ENCODE measurements at regions not wholly inside any gene's neighbourhood (a gene's known extent, or its start where the extent isn't known, plus 50 kb on each side); places are given as distances from the start of the nearest gene placed in this dataset.

DNA sequence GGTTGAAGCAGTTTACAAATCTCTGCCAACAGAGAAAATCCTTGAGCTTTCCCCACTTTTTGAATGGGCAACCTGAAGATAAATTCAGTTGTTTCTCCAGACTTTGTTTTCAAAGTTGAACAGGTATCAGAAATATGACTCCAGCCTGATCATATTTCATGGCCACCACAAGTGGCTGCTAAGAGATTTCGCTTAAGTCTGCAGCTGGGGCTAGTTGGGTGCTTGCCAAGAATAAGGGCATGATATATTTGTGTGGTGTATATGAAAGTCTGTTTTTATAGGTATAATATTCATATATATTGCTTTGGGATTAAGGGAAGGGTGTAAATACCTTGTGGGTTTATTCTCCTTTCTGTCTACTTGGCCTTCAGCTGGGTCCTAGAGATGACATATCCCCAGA is 168.4 kb upstream of the GDNF start:
- no peak overlapping the region for H3K4me3 ChIP-seq (ENCODE audit: control insufficient read depth, low read depth, low read length)
- TF ChIP-seq, protein P1, sequence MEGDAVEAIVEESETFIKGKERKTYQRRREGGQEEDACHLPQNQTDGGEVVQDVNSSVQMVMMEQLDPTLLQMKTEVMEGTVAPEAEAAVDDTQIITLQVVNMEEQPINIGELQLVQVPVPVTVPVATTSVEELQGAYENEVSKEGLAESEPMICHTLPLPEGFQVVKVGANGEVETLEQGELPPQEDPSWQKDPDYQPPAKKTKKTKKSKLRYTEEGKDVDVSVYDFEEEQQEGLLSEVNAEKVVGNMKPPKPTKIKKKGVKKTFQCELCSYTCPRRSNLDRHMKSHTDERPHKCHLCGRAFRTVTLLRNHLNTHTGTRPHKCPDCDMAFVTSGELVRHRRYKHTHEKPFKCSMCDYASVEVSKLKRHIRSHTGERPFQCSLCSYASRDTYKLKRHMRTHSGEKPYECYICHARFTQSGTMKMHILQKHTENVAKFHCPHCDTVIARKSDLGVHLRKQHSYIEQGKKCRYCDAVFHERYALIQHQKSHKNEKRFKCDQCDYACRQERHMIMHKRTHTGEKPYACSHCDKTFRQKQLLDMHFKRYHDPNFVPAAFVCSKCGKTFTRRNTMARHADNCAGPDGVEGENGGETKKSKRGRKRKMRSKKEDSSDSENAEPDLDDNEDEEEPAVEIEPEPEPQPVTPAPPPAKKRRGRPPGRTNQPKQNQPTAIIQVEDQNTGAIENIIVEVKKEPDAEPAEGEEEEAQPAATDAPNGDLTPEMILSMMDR (IDR thresholded peaks at IDR 0.05; ENCODE audit: control insufficient read depth, insufficient read depth, low read depth, low read length, missing control alignments), result no peak
- DNase-seq (ENCODE audit: low read depth), result no peak

DNA sequence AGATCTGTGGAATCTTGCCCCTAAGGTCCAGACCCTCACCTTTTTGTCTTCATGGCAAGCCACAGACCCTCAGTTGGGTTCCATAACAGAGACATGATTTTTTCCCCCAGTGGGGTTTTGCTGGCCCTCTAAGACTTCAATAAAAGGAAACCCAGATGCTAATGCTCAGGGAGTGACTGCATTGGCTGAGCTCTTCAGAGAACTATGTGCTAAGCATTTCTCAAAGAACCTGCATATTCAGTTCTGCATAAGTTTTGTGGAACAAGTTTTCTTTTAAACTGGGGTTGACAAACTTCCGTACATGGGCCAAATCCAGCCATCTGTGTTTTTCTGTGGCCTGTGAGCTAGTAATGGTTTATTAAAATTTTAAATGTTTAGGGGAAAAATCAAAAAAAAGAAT is 159.8 kb upstream of the GDNF start:
- H3K4me3 ChIP-seq (ENCODE audit: control insufficient read depth, low read depth, low read length), result no peak overlapping the region
- DNase-seq (ENCODE audit: low read depth), result no peak
- TF ChIP-seq, protein P1 (IDR thresholded peaks at IDR 0.05; ENCODE audit: control insufficient read depth, insufficient read depth, low read depth, low read length, missing control alignments), result no peak

DNA sequence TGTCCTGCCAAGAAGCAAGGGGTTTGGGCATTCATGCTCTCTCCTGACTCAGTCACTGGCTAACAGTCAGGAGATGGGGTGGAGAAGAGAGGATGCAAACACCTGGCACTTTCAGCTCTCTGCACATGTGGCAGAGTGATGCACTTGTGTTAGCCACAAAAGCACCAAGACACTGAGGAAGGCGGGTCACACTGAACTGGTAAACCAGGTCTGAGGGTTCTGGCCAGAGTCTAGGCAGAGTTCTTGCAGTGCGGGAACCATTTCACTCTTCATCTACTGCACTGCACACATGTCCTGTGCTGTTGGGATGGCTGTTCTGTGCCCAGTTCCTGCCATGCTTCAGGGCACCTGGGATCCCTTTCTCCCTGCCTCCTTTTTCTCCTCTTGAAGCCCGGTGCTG is 157.1 kb upstream of the GDNF start:
- no peak for DNase-seq (ENCODE audit: low read depth)
- TF ChIP-seq, protein P1 (IDR thresholded peaks at IDR 0.05; ENCODE audit: control insufficient read depth, insufficient read depth, low read depth, low read length, missing control alignments), result no peak

DNA sequence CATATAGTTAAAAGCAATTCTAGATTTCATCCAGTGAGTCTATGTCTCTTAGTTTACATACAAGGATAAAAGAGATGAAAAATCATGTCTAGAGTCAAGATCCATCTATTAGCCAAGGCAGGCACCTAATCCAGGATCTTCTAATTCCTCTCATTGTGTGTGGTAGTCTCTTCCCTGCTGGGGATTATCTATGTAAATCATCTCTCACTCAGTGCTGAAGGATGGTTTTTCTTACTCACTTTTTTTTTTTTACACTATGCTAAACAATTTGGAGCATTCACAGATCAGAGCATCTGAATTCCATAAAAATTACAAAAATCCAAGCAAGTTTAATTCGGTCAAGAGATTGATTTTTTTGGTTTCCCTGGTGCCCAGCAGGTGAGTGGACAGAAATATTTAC is 154.9 kb upstream of the GDNF start:
- no peak for DNase-seq (ENCODE audit: low read depth)
- TF ChIP-seq, protein P1 (IDR thresholded peaks at IDR 0.05; ENCODE audit: control insufficient read depth, insufficient read depth, low read depth, low read length, missing control alignments), result no peak
- H3K4me3 ChIP-seq (ENCODE audit: control insufficient read depth, low read depth, low read length), result no peak overlapping the region

More for the DNA sequence above, 157.1 kb upstream of the GDNF start:
- H3K4me3 ChIP-seq (ENCODE audit: control insufficient read depth, low read depth, low read length), result no peak overlapping the region

DNA sequence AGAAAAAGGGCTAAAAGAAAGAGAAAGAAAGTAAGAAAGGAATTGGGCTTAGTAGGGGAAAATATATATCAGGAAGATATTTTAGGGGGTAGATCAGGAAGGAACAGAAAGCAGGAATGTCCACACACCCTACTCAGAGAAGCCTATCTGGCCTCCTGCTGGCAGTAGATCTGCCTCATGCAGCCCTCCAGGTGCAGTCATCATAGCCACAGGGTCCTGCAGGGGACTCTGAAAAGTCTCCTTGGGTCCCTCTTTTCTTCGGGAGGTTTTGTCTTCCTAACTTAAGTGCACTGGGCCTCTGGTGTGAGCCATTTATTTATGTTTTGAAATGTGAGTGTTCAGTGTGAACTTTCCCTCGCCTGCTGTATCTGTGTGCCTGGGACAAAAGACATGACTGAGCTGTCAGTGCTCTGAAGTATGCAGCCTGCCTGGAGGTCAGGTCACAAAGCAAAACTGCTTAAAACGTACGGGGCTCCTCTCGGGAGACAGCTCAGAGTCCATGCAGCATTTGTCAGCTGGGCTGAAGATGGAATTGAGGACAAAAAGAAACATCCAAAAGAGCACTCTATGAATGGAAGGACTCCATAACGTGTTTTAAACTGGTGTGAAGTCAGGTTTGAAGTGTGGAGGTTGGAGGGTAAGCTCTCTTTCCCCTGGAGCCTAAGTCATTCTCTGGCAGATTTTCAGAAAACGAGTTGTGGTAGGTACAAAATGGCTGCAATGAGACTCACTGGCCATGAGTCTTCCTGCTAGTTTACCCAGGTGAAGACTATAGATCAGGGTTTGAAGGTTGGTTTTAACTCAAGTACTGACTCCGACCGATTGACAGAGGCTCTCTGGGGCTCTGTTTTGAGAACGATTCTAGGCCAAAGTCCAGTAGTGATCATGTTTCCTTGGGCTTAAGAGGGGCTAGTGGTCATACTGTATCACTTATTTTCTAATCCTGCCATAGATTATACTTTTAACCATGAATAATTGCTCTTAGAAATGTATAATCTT is 151.8 kb upstream of the GDNF start:
- H3K4me3 ChIP-seq (ENCODE audit: control insufficient read depth, low read depth, low read length), result no peak overlapping the region
- TF ChIP-seq, protein P1 (IDR thresholded peaks at IDR 0.05; ENCODE audit: control insufficient read depth, insufficient read depth, low read depth, low read length, missing control alignments), result no peak
- DNase-seq (ENCODE audit: low read depth), result no peak

DNA sequence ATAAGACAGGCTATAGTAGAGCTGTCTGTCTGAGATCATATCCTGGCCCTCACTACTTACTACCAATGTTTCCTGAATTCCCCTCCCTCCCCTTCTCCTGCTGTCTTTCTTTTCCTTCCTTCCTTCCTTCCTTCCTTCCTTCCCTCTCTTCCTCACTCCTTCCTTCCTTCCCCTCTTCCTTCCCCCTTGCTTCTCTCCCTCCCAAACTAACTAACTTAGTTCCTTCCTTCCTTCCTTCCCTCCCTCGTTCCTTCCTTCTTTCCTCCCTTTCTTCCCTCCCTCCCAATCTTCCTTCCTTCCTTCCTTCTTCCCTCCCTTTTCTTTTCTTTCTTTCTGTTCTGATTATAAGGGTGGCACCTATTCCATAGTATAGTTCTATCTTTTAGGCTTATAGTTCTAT is 150.0 kb upstream of the GDNF start:
- no peak overlapping the region for H3K4me3 ChIP-seq (ENCODE audit: control insufficient read depth, low read depth, low read length)
- TF ChIP-seq, protein P1 (IDR thresholded peaks at IDR 0.05; ENCODE audit: control insufficient read depth, insufficient read depth, low read depth, low read length, missing control alignments), result no peak
- no peak for DNase-seq (ENCODE audit: low read depth)
